Choroid plexus epithelial cell (primary cell): ENCODE measurements at regions not wholly inside any gene's neighbourhood (a gene's known extent, or its start where the extent isn't known, plus 50 kb on each side); places are given as distances from the start of the nearest gene placed in this dataset.

Experiments used
- DNase-seq: peaks from one replicate; pipeline ENCODE4 v3.0.0-alpha.2; 2010; ENCODE audit warnings: low read depth
- H3K4me3 ChIP-seq: 2 replicates; pipeline ENCODE4 v1.5.1; 2011; ENCODE audit warnings: low read depth, mild to moderate bottlenecking, control low read depth, low read length, moderate library complexity
- TF ChIP-seq, protein P1 (sequence below): conservative IDR thresholded peaks from 2 replicates; pipeline ENCODE4 v1.5.1; 2011; ENCODE audit warnings: low read depth, mild to moderate bottlenecking, control low read depth, inconsistent platforms, low read length, moderate library complexity

- DNase-seq, result no peak
- H3K4me3 ChIP-seq, result no peak overlapping the region
- TF ChIP-seq, protein P1, sequence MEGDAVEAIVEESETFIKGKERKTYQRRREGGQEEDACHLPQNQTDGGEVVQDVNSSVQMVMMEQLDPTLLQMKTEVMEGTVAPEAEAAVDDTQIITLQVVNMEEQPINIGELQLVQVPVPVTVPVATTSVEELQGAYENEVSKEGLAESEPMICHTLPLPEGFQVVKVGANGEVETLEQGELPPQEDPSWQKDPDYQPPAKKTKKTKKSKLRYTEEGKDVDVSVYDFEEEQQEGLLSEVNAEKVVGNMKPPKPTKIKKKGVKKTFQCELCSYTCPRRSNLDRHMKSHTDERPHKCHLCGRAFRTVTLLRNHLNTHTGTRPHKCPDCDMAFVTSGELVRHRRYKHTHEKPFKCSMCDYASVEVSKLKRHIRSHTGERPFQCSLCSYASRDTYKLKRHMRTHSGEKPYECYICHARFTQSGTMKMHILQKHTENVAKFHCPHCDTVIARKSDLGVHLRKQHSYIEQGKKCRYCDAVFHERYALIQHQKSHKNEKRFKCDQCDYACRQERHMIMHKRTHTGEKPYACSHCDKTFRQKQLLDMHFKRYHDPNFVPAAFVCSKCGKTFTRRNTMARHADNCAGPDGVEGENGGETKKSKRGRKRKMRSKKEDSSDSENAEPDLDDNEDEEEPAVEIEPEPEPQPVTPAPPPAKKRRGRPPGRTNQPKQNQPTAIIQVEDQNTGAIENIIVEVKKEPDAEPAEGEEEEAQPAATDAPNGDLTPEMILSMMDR, result no peak
Observed at GRCh38 chr13:111421216-111421615, 100.8 kb downstream of the TEX29 start.

DNA sequence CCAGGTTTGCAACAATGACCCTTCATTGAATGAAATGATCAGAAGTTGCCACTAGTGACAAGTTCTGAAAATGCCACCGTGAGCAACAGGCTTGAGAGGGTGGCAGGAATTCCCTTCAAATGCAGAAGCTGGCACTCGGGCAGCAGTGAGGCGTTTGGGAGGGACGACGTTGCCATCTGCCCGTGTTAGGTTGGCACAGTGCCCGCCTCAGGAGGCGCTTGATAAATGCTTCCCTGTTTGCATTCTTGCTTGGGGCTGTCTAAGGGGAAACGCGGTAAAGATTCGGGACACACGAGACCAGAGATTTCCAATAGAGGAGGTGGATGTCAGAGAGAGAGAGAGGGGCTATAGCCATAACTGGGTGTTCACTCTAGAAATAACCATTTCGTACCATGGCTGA, 101.9 kb downstream of the TEX29 start:
- H3K4me3 ChIP-seq, result no peak overlapping the region
- TF ChIP-seq, protein P1, result no peak
- no peak for DNase-seq

DNA sequence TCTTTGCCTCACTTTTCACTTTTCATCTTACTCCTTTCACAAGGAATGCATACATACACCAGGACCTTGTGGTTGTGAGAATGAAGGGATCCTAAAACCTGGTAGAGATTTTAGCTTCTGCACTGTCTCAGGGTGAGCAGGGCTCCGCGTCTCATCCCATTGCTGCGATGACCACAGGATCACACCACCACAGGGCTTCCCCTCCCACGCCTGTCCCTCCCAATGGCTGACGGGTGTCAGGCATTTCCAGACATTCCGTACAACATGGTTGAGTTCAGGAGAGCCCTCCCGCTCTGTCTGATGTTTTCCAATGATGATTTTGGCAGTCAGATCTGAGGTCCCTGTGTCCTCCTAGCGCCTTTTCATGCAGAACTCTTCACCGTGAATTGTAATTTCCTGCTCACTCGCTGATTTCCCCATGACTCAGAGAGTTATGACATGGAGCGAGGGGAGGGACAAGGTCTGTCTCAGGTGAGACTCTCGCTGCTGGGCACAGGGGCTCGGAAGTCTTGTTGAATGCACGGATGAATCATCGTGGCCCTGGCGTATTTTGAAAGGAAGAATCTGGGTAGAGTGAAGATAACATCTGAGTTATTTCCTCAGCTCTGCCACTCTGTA, 102.8 kb downstream of the TEX29 start:
- DNase-seq, result no peak
- TF ChIP-seq, protein P1, result no peak
- no peak overlapping the region for H3K4me3 ChIP-seq

DNA sequence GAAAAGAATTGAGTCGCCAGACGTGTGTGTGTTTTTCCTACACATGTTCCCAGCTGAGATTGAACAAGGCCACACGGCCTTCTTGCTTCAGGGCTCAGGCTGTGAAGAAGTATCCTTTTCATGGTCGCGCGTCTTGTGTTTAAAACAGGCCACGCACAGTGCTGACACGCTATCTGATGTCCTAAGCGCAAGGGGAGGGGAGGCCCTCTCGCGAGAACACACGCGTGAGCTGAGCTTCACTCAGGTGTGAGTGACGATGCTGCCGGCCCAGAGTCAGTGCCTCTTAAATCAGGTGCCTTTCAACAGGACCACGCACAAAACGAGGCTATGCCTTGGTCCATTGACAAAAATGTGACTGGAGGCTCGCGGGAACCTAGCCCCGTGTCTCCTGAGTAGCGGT, 103.7 kb downstream of the TEX29 start:
- no peak for DNase-seq
- no peak overlapping the region for H3K4me3 ChIP-seq
- TF ChIP-seq, protein P1, result no peak

GRCh38 chr13:111425326-111425725, 104.9 kb downstream of the TEX29 start:
- no peak for DNase-seq
- no peak overlapping the region for H3K4me3 ChIP-seq
- TF ChIP-seq, protein P1, result no peak

DNA sequence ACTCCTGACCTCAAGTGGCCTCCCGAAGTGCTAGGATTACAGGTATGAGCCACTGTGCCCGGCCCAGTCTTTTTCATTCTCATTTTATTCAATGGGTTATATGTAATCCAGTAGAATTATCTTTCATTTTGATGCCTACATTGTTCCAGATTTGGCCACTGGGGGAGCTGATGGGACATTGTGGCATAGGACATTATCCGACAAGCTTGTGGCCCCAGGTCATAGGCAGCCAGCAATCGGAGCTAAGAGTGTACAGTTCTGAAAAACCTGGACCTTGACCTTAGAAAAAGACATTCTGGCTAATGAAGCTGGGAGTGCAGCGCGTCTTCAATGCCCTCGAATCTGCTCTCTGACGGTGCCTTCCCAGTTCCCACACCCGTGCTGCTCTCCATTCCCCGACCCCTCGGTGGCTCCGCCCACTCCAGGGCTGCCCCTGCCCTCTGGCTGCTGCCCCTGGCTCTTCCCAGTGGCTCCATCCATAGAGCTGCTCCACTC, 108.7 kb downstream of the TEX29 start:
- TF ChIP-seq, protein P1, result peak; percentile 57
- peak; percentile 29 for DNase-seq
- H3K4me3 ChIP-seq, result no peak overlapping the region

- no peak overlapping the region for H3K4me3 ChIP-seq
- TF ChIP-seq, protein P1, result no peak
- DNase-seq, result no peak
Observed at GRCh38 chr13:111431206-111431605, 110.8 kb downstream of the TEX29 start.
